Osteocyte (in vitro differentiated cells): ENCODE measurements at regions not wholly inside any gene's neighbourhood (a gene's known extent, or its start where the extent isn't known, plus 50 kb on each side); places are given as distances from the start of the nearest gene placed in this dataset.
"Not testable (repeated sequence)": the region's sequence is repeated elsewhere in the genome, so short reads cannot be mapped to it uniquely, and the experiment has no call there.

Experiments
- DNase-seq: peaks from one replicate; pipeline ENCODE4 v3.0.0; 2021; ENCODE audit warnings: mixed read lengths; ENCODE audit not compliant: unreplicated experiment; ENCODE audit errors: extremely low spot score
- H3K27ac Mint-ChIP-seq: one replicate; pipeline ENCODE4 v1.8.0; 2021; ENCODE audit warnings: mild to moderate bottlenecking, mixed read lengths; ENCODE audit not compliant: unreplicated experiment
- H3K27me3 Mint-ChIP-seq: one replicate; pipeline ENCODE4 v1.8.0; 2021; ENCODE audit warnings: mixed read lengths; ENCODE audit not compliant: unreplicated experiment
- H3K36me3 Mint-ChIP-seq: one replicate; pipeline ENCODE4 v1.8.0; 2021; ENCODE audit warnings: mixed read lengths; ENCODE audit not compliant: unreplicated experiment
- H3K4me1 Mint-ChIP-seq: one replicate; pipeline ENCODE4 v1.8.0; 2021; ENCODE audit warnings: mixed read lengths; ENCODE audit not compliant: unreplicated experiment
- H3K4me3 Mint-ChIP-seq: one replicate; pipeline ENCODE4 v1.8.0; 2021; ENCODE audit warnings: mild to moderate bottlenecking, moderate library complexity, mixed read lengths; ENCODE audit not compliant: unreplicated experiment
- H3K9me3 Mint-ChIP-seq: one replicate; pipeline ENCODE4 v1.8.0; 2021; ENCODE audit warnings: mixed read lengths; ENCODE audit not compliant: unreplicated experiment
- CTCF ChIP-seq: fragments of 200-600 bp; sonication (generic); IDR thresholded peaks from 2 replicates; pipeline ENCODE4 v1.5.0; 2021; ENCODE audit warnings: antibody characterized with exemption, mild to moderate bottlenecking, moderate library complexity

GRCh38 chr7:52569151-52569550 is 466.3 kb upstream of the POM121L12 start:
- no peak for DNase-seq
- Mint-ChIP-seq H3K4me3 (no peak overlapping the region), H3K4me1 (no peaks in the 10 kb centered on the region), H3K9me3 (peaks cover 7% of the 10 kb centered on the region), H3K36me3 (no peaks in the 10 kb centered on the region), H3K27ac (no peak overlapping the region), H3K27me3 (no peaks in the 10 kb centered on the region)
- no peak for TF ChIP-seq CTCF

DNA sequence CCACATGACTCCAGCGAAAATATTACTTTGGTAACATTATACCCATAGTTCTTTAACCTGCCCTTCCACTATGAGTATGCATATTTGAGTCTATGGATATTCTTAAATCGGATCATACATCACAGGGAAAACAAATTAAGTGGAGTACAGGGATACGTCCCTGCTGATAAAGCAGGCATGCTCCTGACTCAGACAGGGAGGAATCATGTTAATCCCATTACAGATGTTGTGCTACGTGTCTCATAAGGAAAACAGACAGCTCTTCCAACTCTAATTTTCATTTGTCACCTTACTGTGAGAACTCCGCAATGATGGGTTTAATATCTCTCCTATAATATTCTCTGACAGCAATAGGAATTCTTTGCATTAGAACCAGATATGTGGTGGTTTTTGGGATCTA is 469.5 kb upstream of the POM121L12 start:
- Mint-ChIP-seq H3K27ac (no peak overlapping the region), H3K27me3 (no peaks in the 10 kb centered on the region)
- no peak for TF ChIP-seq CTCF

GRCh38 chr7:52555805-52556204 is 479.6 kb upstream of the POM121L12 start:
- Mint-ChIP-seq H3K9me3 (peaks cover 26% of the 10 kb centered on the region), H3K4me3 (no peak overlapping the region), H3K4me1 (no peaks in the 10 kb centered on the region), H3K36me3 (no peaks in the 10 kb centered on the region), H3K27ac (no peak overlapping the region), H3K27me3 (no peaks in the 10 kb centered on the region)
- TF ChIP-seq CTCF: no peak
- no peak for DNase-seq

More for the DNA sequence above, 469.5 kb upstream of the POM121L12 start:
- Mint-ChIP-seq H3K4me1 (no peaks in the 10 kb centered on the region), H3K36me3 (no peaks in the 10 kb centered on the region), H3K9me3 (peaks cover 22% of the 10 kb centered on the region), H3K4me3 (no peak overlapping the region)
- no peak for DNase-seq

GRCh38 chr7:52547308-52547910 is 488.0 kb upstream of the POM121L12 start:
- Mint-ChIP-seq H3K27me3 (no peaks in the 10 kb centered on the region), H3K36me3 (no peaks in the 10 kb centered on the region)
- no peak for DNase-seq

DNA sequence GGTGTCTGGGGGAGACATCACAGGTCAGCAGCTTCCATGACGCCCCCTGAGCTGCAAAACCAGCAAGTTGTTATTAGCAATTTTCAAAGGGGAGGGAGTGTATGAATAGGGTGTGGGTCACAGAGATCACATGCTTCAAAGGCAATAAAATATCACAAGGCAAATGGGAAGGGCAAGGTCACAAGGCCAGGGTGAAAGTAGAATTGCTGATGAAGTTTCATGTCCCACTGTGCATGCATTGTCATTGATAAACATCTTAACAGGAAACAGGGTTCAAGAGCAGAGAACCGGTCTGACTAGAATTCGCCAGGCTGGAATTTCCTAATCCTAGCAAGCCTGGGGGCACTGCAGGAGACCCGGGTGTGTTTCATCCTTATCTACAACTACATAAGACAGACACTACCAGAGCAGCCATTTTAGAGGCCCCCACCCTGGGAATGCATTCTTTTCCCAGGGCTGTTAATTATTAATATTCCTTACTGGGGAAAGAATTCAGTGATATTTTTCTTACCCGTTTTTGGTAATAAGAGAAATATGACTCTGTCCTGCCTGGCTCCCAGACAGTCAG is 494.2 kb upstream of the POM121L12 start:
- not testable (repeated sequence) for DNase-seq, H3K27ac Mint-ChIP-seq, H3K27me3 Mint-ChIP-seq, H3K36me3 Mint-ChIP-seq, H3K4me3 Mint-ChIP-seq, H3K4me1 Mint-ChIP-seq
- H3K9me3 Mint-ChIP-seq: peaks cover 46% of the 10 kb centered on the region

More at GRCh38 chr7:52547308-52547910, 488.0 kb upstream of the POM121L12 start:
- H3K27ac Mint-ChIP-seq: no peak overlapping the region
- no peak overlapping the region for H3K4me3 Mint-ChIP-seq
- peaks cover 21% of the 10 kb centered on the region for H3K9me3 Mint-ChIP-seq
- H3K4me1 Mint-ChIP-seq: no peaks in the 10 kb centered on the region
- TF ChIP-seq CTCF: no peak
